ENCODE measurements at regions not wholly inside any gene's neighbourhood (a gene's known extent, or its start where the extent isn't known, plus 50 kb on each side); places are given as distances from the start of the nearest gene placed in this dataset.

DNA sequence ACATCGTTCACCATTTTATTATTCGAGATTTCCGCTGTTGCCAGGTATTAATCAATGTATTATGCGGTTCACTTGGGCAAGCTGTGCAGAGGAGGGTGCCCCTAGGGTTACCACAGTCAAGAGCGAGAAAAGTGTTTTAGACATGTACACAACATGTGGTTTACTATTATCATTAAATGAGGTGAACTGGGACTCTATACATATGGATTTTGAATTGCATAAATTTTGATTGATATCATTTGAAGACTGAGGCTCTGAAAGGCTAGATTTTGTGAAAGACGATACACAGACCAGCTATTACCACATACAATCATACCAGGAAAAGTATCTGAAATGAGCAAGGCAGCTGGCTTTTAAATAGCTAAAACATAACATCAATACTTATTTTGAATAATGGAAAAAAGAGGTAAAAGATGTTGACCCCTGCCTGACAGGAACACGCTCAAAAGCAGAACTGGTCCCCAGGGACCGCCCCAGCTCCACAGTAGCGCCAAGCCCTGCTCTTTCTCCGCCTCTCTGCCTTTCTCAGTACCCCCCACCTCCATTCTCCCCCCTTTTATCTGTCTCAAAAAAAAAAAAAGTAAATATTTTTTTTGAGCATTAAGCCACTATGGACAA is 413.4 kb upstream of the MKI67 start:
- no peak for DNase-seq

- no peak for DNase-seq
Observed at GRCh38 chr10:128540128-128540762, 414.0 kb upstream of the MKI67 start.

DNA sequence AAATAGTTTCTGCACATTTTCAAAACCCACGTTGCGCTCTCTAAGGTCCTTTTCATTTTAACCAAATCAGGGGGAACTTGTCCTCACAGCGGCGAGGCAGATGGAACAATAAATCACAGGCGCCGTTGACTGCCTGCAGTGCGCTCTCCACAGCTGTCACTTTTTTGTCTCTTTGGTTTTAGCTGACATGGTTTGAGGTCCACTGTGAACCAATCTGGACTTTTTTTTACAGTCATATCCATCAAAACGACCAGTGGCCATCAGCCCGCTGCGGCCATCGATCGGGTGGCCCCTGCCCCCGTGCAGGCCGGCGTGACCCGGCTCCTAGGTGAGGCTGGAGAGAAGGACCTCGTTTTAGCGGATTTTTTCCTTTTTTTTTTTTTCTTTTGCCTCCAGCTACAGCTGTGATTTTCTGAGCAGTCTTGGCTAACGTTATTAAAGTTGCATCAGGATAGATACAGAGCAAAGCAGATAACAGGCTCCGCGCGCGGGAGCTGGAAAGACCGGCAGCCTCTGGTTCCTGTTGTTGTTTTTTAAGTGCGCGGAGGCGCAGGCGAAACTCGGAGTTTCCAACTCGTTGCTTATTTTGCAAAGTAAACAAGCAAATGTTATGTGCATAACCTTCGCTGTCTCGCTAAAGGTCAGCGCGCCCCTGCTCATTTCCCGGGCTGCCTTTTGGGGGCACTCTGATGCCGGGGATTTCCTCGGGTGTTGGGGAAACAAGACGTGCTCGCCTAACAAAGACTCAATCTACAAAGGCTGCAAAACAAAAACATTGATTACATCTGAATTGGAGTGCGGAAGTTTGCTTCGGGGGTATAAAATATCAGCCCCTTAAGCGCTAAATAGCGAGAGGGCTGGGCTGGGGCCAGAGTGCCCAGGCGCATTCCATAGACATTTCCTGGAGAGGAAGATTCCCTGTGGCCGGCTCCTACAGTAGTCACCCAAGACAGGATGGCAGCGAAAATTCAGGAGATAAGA is 414.8 kb upstream of the MKI67 start:
- no peak for DNase-seq

GRCh38 chr10:128541926-128542475 is 415.8 kb upstream of the MKI67 start:
- no peak for DNase-seq

- DNase-seq, result no peak
Observed at GRCh38 chr10:128542659-128543058, 416.4 kb upstream of the MKI67 start.

DNA sequence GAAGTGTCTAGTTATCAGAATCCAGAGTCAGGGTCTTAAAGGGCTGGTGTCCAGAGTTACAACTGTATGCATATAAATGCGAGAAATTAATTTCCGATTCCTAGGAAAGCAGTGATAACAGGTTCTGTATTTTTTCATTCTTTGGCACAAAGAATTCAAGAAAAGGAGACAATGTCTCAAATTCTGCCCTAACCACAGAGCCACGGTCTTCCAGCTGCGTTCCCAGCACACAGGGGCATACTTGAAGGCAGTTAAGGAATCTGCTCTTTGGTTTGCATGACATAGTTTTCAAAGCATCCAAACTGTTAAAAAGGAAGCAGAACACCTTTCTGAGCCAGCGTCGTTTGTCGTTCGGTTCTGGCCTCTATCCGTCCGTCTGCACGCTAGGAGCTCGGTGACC is 416.9 kb upstream of the MKI67 start:
- DNase-seq, result no peak

GRCh38 chr10:128545216-128545615 is 419.0 kb upstream of the MKI67 start:
- no peak for DNase-seq

- no peak for DNase-seq
Observed at GRCh38 chr10:128546651-128547165, 420.5 kb upstream of the MKI67 start.

DNA sequence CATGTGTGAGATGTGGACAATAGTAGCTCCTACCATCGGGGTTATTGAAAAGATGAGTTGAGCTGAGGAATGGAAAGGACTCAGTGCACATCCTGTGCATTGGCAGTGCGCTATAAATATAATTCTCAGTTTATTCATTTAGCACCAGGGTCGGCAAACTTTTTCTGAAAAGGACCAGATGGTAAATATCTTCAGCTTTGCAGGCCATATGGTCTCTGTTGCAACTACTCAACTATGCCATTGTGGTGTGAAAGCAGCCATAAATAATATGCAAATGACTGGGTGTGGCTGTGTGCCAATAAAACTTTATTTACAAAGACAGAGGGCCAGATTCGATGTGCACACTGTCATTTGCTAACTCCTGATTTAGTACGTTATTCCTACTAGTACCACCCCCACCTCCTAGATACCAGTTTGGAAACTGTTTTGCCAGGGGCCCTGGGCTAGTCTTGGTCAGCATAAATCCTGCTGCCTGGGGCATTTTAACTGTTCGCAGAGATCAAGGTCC is 422.9 kb upstream of the MKI67 start:
- DNase-seq, result no peak

DNA sequence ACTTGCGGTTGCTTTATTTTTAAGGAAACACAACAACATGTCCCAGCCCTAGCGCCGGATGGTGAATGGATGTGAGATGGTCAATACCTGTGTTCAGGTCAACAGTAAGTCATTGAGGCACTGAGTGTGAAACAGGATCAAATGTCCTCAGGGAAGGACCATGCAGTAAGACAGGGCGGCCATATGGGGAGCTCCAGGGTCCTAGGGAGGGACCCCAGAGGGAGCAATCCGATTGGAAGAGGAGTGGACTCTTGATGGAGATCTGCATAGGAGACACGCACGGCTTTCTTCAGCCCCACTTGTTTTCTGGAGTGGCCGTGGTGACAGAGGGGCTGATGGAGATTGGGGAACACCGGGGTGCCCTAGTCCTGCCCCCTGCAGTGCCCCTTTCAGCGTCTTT is 423.8 kb upstream of the MKI67 start:
- no peak for DNase-seq

DNA sequence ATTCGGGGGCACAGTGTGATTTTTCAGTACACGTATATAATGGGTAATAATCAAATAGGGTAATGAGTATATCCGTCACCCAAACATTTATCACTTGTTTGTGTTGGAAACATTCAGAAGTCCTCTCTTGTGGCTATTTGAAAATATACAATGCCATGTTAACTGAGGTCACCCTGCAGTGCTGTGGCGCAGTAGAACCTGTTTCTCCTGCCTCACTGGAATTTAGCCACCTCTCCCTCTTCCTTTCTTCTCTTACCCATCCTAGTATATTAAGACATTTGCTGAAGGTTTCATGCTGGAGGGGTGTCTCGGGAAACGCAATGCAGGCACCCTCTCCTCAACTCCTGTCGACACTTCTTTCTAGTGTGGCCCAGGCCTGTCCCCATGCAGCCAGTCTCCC is 425.3 kb upstream of the MKI67 start:
- no peak for DNase-seq

DNA sequence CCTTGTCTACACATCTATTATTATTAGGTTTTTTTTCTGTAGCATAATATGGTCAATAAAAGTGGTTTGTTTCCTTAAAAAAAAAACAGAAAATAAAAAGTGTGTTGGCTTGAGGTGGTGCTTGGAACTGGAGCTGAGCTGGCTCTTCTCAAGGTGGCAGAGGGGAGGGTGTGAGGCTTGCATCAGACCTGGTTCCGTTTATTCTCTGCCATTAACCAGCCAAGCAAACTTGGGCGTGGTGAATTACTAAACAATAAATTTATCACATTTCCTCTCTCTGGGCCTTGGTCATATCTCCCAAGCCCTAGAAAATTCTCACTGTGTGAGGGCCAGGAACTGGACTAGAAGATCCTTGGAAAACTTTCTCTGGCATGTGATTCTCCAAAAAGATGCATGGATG is 427.5 kb upstream of the MKI67 start:
- no peak for DNase-seq

- DNase-seq, result no peak
Observed at GRCh38 chr10:128556182-128557110, 430.2 kb upstream of the MKI67 start.

DNA sequence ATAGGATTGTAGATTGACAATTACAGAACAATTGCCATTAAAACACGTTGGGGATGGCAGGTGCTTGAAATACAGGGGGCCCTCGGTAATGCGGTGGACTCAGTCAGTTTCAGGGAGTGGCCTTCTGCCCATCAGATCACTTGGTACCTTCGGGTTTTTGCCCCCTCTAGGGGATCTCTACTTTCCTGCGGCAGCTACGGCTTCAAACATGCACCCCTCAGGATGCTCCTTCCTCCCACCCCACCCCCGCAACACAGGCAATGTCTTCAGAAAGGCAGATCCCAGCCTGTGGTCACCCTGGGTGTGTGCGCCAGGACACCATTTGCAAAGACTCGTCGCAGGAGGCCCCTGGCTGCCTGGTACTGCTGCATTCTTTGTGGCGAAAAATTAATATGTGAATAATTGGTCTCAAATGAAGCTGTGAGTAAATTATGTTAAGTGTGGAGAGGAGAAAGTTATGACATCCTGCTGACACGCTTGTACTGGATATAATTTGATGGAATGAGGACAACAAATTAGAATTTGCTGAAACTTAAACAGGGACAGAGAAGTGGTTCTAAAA is 431.0 kb upstream of the MKI67 start:
- DNase-seq, result no peak

GRCh38 chr10:128560406-128560805 is 434.2 kb upstream of the MKI67 start:
- DNase-seq, result no peak

DNA sequence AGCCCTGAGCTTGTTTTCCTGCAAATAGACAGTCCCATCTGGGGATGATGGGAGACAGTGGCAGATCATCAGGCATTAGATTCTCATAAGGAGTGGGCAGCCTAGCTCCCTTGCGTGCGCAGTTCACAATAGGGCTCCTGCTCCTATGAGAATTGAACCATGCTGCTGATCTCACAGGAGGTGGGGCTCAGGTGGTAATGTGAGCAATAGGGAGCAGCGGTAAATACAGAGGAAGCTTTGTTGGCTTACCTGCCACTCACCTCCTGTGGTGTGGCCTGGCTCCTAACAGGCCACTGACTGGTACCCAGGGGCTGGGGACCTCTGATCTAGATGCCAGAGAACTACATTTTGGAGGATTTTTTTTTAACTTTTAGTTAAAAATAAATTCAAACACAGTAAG is 434.8 kb upstream of the MKI67 start:
- no peak for DNase-seq

- DNase-seq, result no peak
Observed at GRCh38 chr10:128563387-128563786, 437.2 kb upstream of the MKI67 start.

- no peak for DNase-seq
Observed at GRCh38 chr10:128563904-128564303, 437.7 kb upstream of the MKI67 start.

- no peak for DNase-seq
Observed at GRCh38 chr10:128566361-128566968, 440.2 kb upstream of the MKI67 start.

DNA sequence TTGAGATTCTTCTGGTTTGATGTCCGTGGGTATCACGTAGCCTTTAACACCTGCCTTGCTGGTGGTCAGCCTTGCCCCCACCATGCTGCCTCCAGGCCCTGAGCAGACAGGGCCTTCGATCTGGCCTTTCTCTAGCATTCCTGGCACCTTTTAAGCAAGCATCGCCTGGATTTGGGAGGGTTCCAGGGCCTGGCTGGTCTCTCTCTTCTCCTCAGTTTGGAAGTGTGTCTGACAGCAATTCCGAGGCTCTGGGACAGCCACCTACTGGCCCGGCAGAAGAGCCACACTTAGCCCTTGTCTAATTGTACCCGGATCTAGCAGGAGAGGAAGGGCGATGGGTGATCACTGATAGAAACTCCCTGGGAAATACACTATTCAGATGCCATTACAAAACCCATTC is 441.3 kb upstream of the MKI67 start:
- no peak for DNase-seq

GRCh38 chr10:128568041-128568440 is 441.8 kb upstream of the MKI67 start:
- no peak for DNase-seq

Measured in NCI-H1105 treated with DMSO at 0.1 percent for 48 hours (cell line).